ENCODE measurements at regions not wholly inside any gene's neighbourhood (a gene's known extent, or its start where the extent isn't known, plus 50 kb on each side); places are given as distances from the start of the nearest gene placed in this dataset.

DNA sequence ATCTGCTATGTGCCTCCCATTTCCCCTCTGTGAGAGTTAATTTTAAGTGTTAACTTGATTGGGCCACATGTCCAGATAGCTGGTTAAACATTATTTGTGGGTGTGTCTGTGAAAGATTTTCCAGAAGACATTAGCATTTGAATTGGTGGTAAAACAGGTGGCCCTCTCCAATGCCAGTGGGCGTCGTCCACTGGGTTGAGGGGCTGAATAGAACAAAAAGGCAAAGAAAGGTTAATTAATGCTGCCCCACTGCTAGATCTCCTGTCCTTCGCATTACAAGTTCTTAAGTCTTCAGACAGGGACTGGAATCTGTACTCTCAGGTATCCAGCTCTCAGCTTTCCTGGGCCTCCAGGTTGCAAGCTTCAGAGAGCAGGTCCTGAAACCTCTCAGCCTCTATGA lies 1160.9 kb upstream of the LRRN3 start:
- no peak for TF ChIP-seq ZFP30 (CRISPR knock-in tag; IDR thresholded peaks at IDR 0.05)
- TF ChIP-seq, protein P1, sequence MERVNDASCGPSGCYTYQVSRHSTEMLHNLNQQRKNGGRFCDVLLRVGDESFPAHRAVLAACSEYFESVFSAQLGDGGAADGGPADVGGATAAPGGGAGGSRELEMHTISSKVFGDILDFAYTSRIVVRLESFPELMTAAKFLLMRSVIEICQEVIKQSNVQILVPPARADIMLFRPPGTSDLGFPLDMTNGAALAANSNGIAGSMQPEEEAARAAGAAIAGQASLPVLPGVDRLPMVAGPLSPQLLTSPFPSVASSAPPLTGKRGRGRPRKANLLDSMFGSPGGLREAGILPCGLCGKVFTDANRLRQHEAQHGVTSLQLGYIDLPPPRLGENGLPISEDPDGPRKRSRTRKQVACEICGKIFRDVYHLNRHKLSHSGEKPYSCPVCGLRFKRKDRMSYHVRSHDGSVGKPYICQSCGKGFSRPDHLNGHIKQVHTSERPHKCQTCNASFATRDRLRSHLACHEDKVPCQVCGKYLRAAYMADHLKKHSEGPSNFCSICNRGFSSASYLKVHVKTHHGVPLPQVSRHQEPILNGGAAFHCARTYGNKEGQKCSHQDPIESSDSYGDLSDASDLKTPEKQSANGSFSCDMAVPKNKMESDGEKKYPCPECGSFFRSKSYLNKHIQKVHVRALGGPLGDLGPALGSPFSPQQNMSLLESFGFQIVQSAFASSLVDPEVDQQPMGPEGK (CRISPR knock-in tag; IDR thresholded peaks at IDR 0.05; ENCODE audit: borderline replicate concordance): no peak

Data from SK-N-SH treated with all-trans-retinoic acid at 6 μM for 48 hours (cell line).